GM12878 (cell line): ENCODE measurements at regions not wholly inside any gene's neighbourhood (a gene's known extent, or its start where the extent isn't known, plus 50 kb on each side); places are given as distances from the start of the nearest gene placed in this dataset.

ENCODE experiments used
- ATAC-seq: fragments of 200-7000 bp; cut with Tn5 transposase; 3 replicates; pipeline ENCODE4 v1.9.1; 2020; ENCODE audit warnings: mild to moderate bottlenecking, moderate library complexity
- BruUV-seq: library from RNA; stranded (reverse); fragments of 400-500 nt; replicated peaks from 2 replicates; lab custom pipeline; 2021; lab: Mats Ljungman, UMichigan
- CTCF ChIA-PET: fragments of 300-600 bp; sonication (Branson Sonifier 250); formaldehyde crosslinking; extraction: SDS; loops from one replicate; lab custom pipeline; 2021; ENCODE audit warnings: inconsistent platforms; lab: Yijun Ruan, JAX
- POLR2A ChIA-PET: fragments of 350-600 bp; formaldehyde crosslinking; extraction: SDS; loops from one replicate; lab custom pipeline; 2021; ENCODE audit warnings: inconsistent platforms; lab: Charles Lee
- RAD21 ChIA-PET: fragments of 300-600 bp; sonication (Branson Sonifier 250); formaldehyde crosslinking; loops from one replicate; lab custom pipeline; 2023; ENCODE audit warnings: antibody characterized with exemption; ENCODE audit not compliant: unreplicated experiment; lab: Charles Lee
- SMC1A ChIA-PET: fragments of 300-600 bp; sonication (Branson Sonifier 250); formaldehyde crosslinking; loops from one replicate; lab custom pipeline; 2023; ENCODE audit not compliant: unreplicated experiment, uncharacterized antibody; lab: Charles Lee
- DNase-seq: peaks from one replicate; pipeline ENCODE4 v3.0.0-alpha.2; 2011; ENCODE audit warnings: low read depth, low spot score
- FAIRE-seq: peaks from 3 replicates; lab custom pipeline; 2011; peaks lifted over from hg19 to GRCh38; lab: Jason Lieb, UNC
- H2AFZ ChIP-seq: 2 replicates; pipeline ENCODE4 v1.6.0; 2011; ENCODE audit warnings: low read depth, low read length, control low read depth; ENCODE audit not compliant: control insufficient read depth
- H3K27ac ChIP-seq: 2 replicates; pipeline ENCODE4 v1.5.1; 2011; ENCODE audit warnings: control low read depth; ENCODE audit not compliant: control insufficient read depth, insufficient read depth
- H3K27me3 ChIP-seq, 2 experiments: replicated peaks in 1 of 2; 2 replicates each; pipeline versions ENCODE4 v1.6.0 to v1.6.1; 2011; ENCODE audit warnings: low read length in 1 of 2; ENCODE audit not compliant: control insufficient read depth in 2 of 2, insufficient read depth in 2 of 2
- H3K36me3 ChIP-seq, 2 experiments: 2 replicates each; pipeline ENCODE4 v1.5.1; 2011; ENCODE audit warnings: low read length in 1 of 2; ENCODE audit not compliant: control insufficient read depth in 2 of 2, insufficient read depth in 2 of 2
- H3K4me1 ChIP-seq: 2 replicates; pipeline ENCODE4 v1.6.1; 2011; ENCODE audit warnings: mild to moderate bottlenecking, low read length, moderate library complexity, mixed read lengths; ENCODE audit not compliant: control insufficient read depth, insufficient read depth
- H3K4me2 ChIP-seq: 2 replicates; pipeline ENCODE4 v1.6.0; 2011; ENCODE audit warnings: control low read depth; ENCODE audit not compliant: control insufficient read depth, insufficient read depth
- H3K4me3 ChIP-seq: fragments of 200-600 bp; sonication (generic); 2 replicates; pipeline ENCODE4 v1.5.1; 2016
- H3K79me2 ChIP-seq: 2 replicates; pipeline ENCODE4 v1.6.0; 2011; ENCODE audit warnings: low read length; ENCODE audit not compliant: control insufficient read depth, insufficient read depth
- H3K9ac ChIP-seq: 2 replicates; pipeline ENCODE4 v1.8.0; 2011; ENCODE audit warnings: low read length, control low read depth, mixed read lengths; ENCODE audit not compliant: control insufficient read depth, insufficient read depth
- H3K9me3 ChIP-seq: replicated peaks from 3 replicates; pipeline ENCODE4 v1.5.1; 2011; ENCODE audit warnings: mild to moderate bottlenecking, low read length; ENCODE audit not compliant: control insufficient read depth, insufficient read depth
- H4K20me1 ChIP-seq: 2 replicates; pipeline ENCODE4 v1.6.0; 2011; ENCODE audit not compliant: control insufficient read depth, insufficient read depth
- BCLAF1 ChIP-seq: fragments of 450-650 bp; IDR thresholded peaks from 2 replicates; pipeline ENCODE4 v1.6.1; 2017; ENCODE audit warnings: antibody characterized with exemption, mild to moderate bottlenecking, moderate library complexity
- CEBPB ChIP-seq, 2 experiments: fragments of 150-350 bp in 1 of 2; IDR thresholded peaks; 2 replicates each; pipeline ENCODE4 v1.6.1; 2012 to 2014; ENCODE audit warnings: low read depth in 2 of 2, low read length in 2 of 2, borderline replicate concordance in 1 of 2, inconsistent platforms in 1 of 2
- ELK1 ChIP-seq: IDR thresholded peaks from 2 replicates; pipeline ENCODE4 v1.6.1; 2012; ENCODE audit warnings: low read depth, low read length, improper control_type of control experiment
- MTA3 ChIP-seq: IDR thresholded peaks from 2 replicates; pipeline ENCODE4 v1.6.1; 2012; ENCODE audit warnings: low read length, inconsistent platforms, borderline replicate concordance
- MYB ChIP-seq: fragments of 150-350 bp; IDR thresholded peaks from 2 replicates; pipeline ENCODE4 v1.6.1; 2014; ENCODE audit warnings: mild to moderate bottlenecking, low read depth, low read length, borderline replicate concordance
- NFIC ChIP-seq: IDR thresholded peaks from 2 replicates; pipeline ENCODE4 v1.6.1; 2012; ENCODE audit warnings: low read depth, mild to moderate bottlenecking, inconsistent platforms, low read length, moderate library complexity
- PBX3 ChIP-seq: IDR thresholded peaks from 2 replicates; pipeline ENCODE4 v1.6.1; 2011; ENCODE audit warnings: mild to moderate bottlenecking, low read depth, low read length, moderate library complexity; ENCODE audit not compliant: insufficient replicate concordance
- ZBTB40 ChIP-seq: fragments of 450-650 bp; IDR thresholded peaks from 2 replicates; pipeline ENCODE4 v1.6.1; 2016; ENCODE audit warnings: mild to moderate bottlenecking, moderate library complexity, borderline replicate concordance
- ZNF384 ChIP-seq: IDR thresholded peaks from 2 replicates; pipeline ENCODE4 v1.6.1; 2012; ENCODE audit warnings: low read depth, mild to moderate bottlenecking, low read length, improper control_type of control experiment, borderline replicate concordance
- WGBS: methylation state at CpG from one replicate; pipeline ENCODE4 v1.1.6; 2016; ENCODE audit warnings: low lambda C conversion rate; ENCODE audit not compliant: insufficient replicate concordance, insufficient coverage; ENCODE audit errors: missing lambda C conversion rate; 5-methylcytosine and 5-hydroxymethylcytosine counted together
- in situ Hi-C: fragments of 300-500 bp; cut with MboI; formaldehyde crosslinking; loops from 9 replicates; pipeline ENCODE4 v1.14.3; 2018; ENCODE audit warnings: mixed read lengths
- intact Hi-C: fragments of 100-400 bp; cut with micrococcal nuclease; formaldehyde crosslinking; loops from one replicate; pipeline ENCODE4 v1.14.2; 2022; ENCODE audit not compliant: unreplicated experiment

GRCh38 chr4:54976031-54976430 lies 149.4 kb downstream of the KDR start:
- DNase-seq (no peak), FAIRE-seq (no peak), ATAC-seq (no peak)
- H2AFZ ChIP-seq: no peak overlapping the region
- ChIA-PET RAD21 (no interaction called here), POLR2A (no interaction called here), CTCF (interaction anchor here (1.2 kb wide), 1 partner anchor 13 kb away, joined by 5 read pairs; no protein-coding TSS in a partner anchor), SMC1A (no interaction called here)
- H3K4me1 ChIP-seq: no peaks in the 10 kb centered on the region
- no peak for TF ChIP-seq ZBTB40
- TF ChIP-seq PBX3: no peak
- TF ChIP-seq BCLAF1: no peak
- no peak for TF ChIP-seq MYB
- TF ChIP-seq MTA3: no peak
- TF ChIP-seq ZNF384: no peak
- no peak for TF ChIP-seq NFIC
- TF ChIP-seq ELK1: no peak
- no peak for TF ChIP-seq CEBPB (IDR thresholded peaks at IDR 0.05; ENCODE audit: borderline replicate concordance in 1 of 2, low read depth in 2 of 2, low read length in 2 of 2)
- no peak overlapping the region for H3K27ac ChIP-seq
- no peaks in the 10 kb centered on the region for H3K27me3 ChIP-seq
- in situ Hi-C loops: no loop called here
- no peaks in the 10 kb centered on the region for H3K79me2 ChIP-seq
- H3K4me3 ChIP-seq: no peak overlapping the region
- no peaks in the 10 kb centered on the region for H3K36me3 ChIP-seq
- no peaks in the 10 kb centered on the region for H4K20me1 ChIP-seq
- WGBS: 52% methylated on average over 3 of the region's 3 CpGs
- BruUV-seq: no TSS peak
- intact Hi-C loops: loop anchor here (10.0 kb wide), 1 partner anchor 759 kb away; no protein-coding TSS in a partner anchor
- no peaks in the 10 kb centered on the region for H3K9me3 ChIP-seq
- no peak overlapping the region for H3K4me2 ChIP-seq
- H3K9ac ChIP-seq: no peak overlapping the region
